Neural cell (in vitro differentiated cells): ENCODE measurements at regions not wholly inside any gene's neighbourhood (a gene's known extent, or its start where the extent isn't known, plus 50 kb on each side); places are given as distances from the start of the nearest gene placed in this dataset.

Experiments
- H2AFZ ChIP-seq: fragments of 200-600, 300-800 bp; sonication (generic), shearing (Covaris generic); 2 replicates; pipeline ENCODE4 v1.6.0; 2014; ENCODE audit warnings: low read depth, mild to moderate bottlenecking, antibody characterized with exemption, low read length, moderate library complexity
- H3F3A ChIP-seq: fragments of 200-600 bp; shearing (Covaris generic); 2 replicates; pipeline ENCODE4 v1.6.1; 2016; ENCODE audit warnings: mild to moderate bottlenecking, moderate library complexity, mixed read lengths, antibody characterized with exemption, low read length; ENCODE audit not compliant: insufficient read depth, poor library complexity, severe bottlenecking
- H3K27ac ChIP-seq: fragments of 200-600, 300-800 bp; sonication (generic), shearing (Covaris generic); 2 replicates; pipeline ENCODE4 v1.5.1; 2014; ENCODE audit warnings: mild to moderate bottlenecking, low read length, moderate library complexity
- H3K27me3 ChIP-seq: fragments of 300-800, 200-600 bp; sonication (generic), shearing (Covaris generic); 2 replicates; pipeline ENCODE4 v1.6.0; 2014; ENCODE audit warnings: mild to moderate bottlenecking, low read depth, low read length, moderate library complexity; ENCODE audit not compliant: insufficient read depth
- H3K36me3 ChIP-seq: fragments of 300-800, 200-600 bp; sonication (generic), shearing (Covaris generic); 2 replicates; pipeline ENCODE4 v1.5.1; 2014; ENCODE audit warnings: mild to moderate bottlenecking, antibody characterized with exemption, low read length, moderate library complexity; ENCODE audit not compliant: insufficient read depth
- H3K4me2 ChIP-seq: fragments of 300-800, 200-600 bp; sonication (generic), shearing (Covaris generic); 2 replicates; pipeline ENCODE4 v1.6.0; 2014; ENCODE audit warnings: mild to moderate bottlenecking, low read length
- H3K4me3 ChIP-seq: fragments of 300-800, 200-600 bp; sonication (generic), shearing (Covaris generic); 2 replicates; pipeline ENCODE4 v1.5.1; 2014; ENCODE audit warnings: mild to moderate bottlenecking, low read length, moderate library complexity
- H3K79me2 ChIP-seq: fragments of 200-600 bp; shearing (Covaris generic); replicated peaks from 2 replicates; pipeline ENCODE4 v1.6.0; 2014; ENCODE audit warnings: mild to moderate bottlenecking, low read length, moderate library complexity; ENCODE audit not compliant: insufficient read depth
- H3K9ac ChIP-seq: fragments of 300-800, 200-600 bp; sonication (generic), shearing (Covaris generic); 2 replicates; pipeline ENCODE4 v1.6.1; 2016; ENCODE audit warnings: mild to moderate bottlenecking, low read length, mixed read lengths
- H3K9me2 ChIP-seq: fragments of 200-600 bp; shearing (Covaris generic); 2 replicates; pipeline ENCODE4 v1.6.1; 2016; ENCODE audit warnings: mild to moderate bottlenecking, low read length, mixed read lengths; ENCODE audit not compliant: insufficient read depth
- H3K9me3 ChIP-seq: fragments of 200-600, 300-800 bp; sonication (generic), shearing (Covaris generic); 2 replicates; pipeline ENCODE4 v1.6.1; 2016; ENCODE audit warnings: mild to moderate bottlenecking, mixed run types, low read length, moderate library complexity, mixed read lengths
- H4K20me1 ChIP-seq: fragments of 200-600 bp; shearing (Covaris generic); 2 replicates; pipeline ENCODE4 v1.6.1; 2016; ENCODE audit warnings: mild to moderate bottlenecking, mixed run types; ENCODE audit not compliant: insufficient read depth
- EP300 ChIP-seq: fragments of 450-650 bp; conservative IDR thresholded peaks from 2 replicates; pipeline ENCODE4 v1.6.1; 2014; ENCODE audit warnings: antibody characterized with exemption, mild to moderate bottlenecking, moderate library complexity; ENCODE audit not compliant: poor library complexity, severe bottlenecking
- EZH2 ChIP-seq: fragments of 200-600, 300-800 bp; shearing (Covaris generic), sonication (generic); IDR thresholded peaks from 2 replicates; pipeline ENCODE4 v1.6.1; 2014; ENCODE audit warnings: antibody characterized with exemption, low read length, borderline replicate concordance, mild to moderate bottlenecking; ENCODE audit not compliant: insufficient read depth, poor library complexity, severe bottlenecking
- MXI1 ChIP-seq: fragments of 450-650 bp; conservative IDR thresholded peaks from 2 replicates; pipeline ENCODE4 v1.6.1; 2014; ENCODE audit warnings: antibody characterized with exemption, mild to moderate bottlenecking; ENCODE audit not compliant: poor library complexity, severe bottlenecking
- POLR2AphosphoS5 ChIP-seq: IDR thresholded peaks from 2 replicates; pipeline ENCODE4 v1.6.1; 2012
- RAD21 ChIP-seq: fragments of 450-650 bp; conservative IDR thresholded peaks from 2 replicates; pipeline ENCODE4 v1.6.1; 2014; ENCODE audit warnings: antibody characterized with exemption, mild to moderate bottlenecking, moderate library complexity
- SMC3 ChIP-seq: fragments of 450-650 bp; conservative IDR thresholded peaks from 2 replicates; pipeline ENCODE4 v1.6.1; 2014; ENCODE audit warnings: antibody characterized with exemption, mild to moderate bottlenecking, moderate library complexity; ENCODE audit not compliant: poor library complexity
- TAF1 ChIP-seq: IDR thresholded peaks from 2 replicates; pipeline ENCODE4 v1.6.1; 2012; ENCODE audit warnings: low read depth
- TF ChIP-seq, protein P1 (sequence below): fragments of 450-650 bp; IDR thresholded peaks from 2 replicates; pipeline ENCODE4 v1.5.1; 2014; ENCODE audit warnings: antibody characterized with exemption, mild to moderate bottlenecking, moderate library complexity; ENCODE audit not compliant: poor library complexity, severe bottlenecking
- TF ChIP-seq, protein P2 (sequence below): IDR thresholded peaks from 2 replicates; pipeline ENCODE4 v1.6.1; 2012; ENCODE audit warnings: borderline replicate concordance

DNA sequence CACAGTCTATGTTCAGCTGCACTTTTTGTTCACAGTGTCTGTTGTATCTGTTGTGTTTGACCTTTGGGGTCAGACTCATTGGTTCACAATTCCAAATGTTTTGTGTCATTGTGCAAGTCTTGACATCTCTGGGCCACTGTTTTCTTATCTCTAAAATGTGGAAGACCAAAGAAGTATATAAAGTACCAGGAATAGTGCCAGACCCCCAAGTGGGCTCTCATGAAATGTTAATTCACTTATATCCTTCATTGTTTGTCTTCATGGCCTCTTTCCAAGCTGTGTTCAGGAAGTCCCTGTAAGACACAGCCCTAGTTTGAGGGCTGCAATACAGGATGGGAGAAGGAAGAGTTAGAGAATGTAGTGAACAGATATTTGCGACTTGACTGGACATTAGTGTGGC is 468.3 kb upstream of the BOD1L1 start:
- Histone ChIP-seq H3K36me3 (no peaks in the 10 kb centered on the region), H3K4me3 (no peak overlapping the region), H2AFZ (no peak overlapping the region), H3K4me2 (no peak overlapping the region), H3K9me3 (no peaks in the 10 kb centered on the region), H3K27ac (no peak overlapping the region), H3K27me3 (no peaks in the 10 kb centered on the region), H3K9ac (no peak overlapping the region), H3K9me2 (no peaks in the 10 kb centered on the region), H3F3A (no peaks in the 10 kb centered on the region), H3K79me2 (no peaks in the 10 kb centered on the region), H4K20me1 (no peaks in the 10 kb centered on the region)
- TF ChIP-seq EP300 (no peak), POLR2AphosphoS5 (no peak), TAF1 (no peak), SMC3 (no peak), MXI1 (no peak)
- TF ChIP-seq, protein P1, sequence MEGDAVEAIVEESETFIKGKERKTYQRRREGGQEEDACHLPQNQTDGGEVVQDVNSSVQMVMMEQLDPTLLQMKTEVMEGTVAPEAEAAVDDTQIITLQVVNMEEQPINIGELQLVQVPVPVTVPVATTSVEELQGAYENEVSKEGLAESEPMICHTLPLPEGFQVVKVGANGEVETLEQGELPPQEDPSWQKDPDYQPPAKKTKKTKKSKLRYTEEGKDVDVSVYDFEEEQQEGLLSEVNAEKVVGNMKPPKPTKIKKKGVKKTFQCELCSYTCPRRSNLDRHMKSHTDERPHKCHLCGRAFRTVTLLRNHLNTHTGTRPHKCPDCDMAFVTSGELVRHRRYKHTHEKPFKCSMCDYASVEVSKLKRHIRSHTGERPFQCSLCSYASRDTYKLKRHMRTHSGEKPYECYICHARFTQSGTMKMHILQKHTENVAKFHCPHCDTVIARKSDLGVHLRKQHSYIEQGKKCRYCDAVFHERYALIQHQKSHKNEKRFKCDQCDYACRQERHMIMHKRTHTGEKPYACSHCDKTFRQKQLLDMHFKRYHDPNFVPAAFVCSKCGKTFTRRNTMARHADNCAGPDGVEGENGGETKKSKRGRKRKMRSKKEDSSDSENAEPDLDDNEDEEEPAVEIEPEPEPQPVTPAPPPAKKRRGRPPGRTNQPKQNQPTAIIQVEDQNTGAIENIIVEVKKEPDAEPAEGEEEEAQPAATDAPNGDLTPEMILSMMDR = no peak
- TF ChIP-seq, protein P2, sequence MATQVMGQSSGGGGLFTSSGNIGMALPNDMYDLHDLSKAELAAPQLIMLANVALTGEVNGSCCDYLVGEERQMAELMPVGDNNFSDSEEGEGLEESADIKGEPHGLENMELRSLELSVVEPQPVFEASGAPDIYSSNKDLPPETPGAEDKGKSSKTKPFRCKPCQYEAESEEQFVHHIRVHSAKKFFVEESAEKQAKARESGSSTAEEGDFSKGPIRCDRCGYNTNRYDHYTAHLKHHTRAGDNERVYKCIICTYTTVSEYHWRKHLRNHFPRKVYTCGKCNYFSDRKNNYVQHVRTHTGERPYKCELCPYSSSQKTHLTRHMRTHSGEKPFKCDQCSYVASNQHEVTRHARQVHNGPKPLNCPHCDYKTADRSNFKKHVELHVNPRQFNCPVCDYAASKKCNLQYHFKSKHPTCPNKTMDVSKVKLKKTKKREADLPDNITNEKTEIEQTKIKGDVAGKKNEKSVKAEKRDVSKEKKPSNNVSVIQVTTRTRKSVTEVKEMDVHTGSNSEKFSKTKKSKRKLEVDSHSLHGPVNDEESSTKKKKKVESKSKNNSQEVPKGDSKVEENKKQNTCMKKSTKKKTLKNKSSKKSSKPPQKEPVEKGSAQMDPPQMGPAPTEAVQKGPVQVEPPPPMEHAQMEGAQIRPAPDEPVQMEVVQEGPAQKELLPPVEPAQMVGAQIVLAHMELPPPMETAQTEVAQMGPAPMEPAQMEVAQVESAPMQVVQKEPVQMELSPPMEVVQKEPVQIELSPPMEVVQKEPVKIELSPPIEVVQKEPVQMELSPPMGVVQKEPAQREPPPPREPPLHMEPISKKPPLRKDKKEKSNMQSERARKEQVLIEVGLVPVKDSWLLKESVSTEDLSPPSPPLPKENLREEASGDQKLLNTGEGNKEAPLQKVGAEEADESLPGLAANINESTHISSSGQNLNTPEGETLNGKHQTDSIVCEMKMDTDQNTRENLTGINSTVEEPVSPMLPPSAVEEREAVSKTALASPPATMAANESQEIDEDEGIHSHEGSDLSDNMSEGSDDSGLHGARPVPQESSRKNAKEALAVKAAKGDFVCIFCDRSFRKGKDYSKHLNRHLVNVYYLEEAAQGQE = no peak

DNA sequence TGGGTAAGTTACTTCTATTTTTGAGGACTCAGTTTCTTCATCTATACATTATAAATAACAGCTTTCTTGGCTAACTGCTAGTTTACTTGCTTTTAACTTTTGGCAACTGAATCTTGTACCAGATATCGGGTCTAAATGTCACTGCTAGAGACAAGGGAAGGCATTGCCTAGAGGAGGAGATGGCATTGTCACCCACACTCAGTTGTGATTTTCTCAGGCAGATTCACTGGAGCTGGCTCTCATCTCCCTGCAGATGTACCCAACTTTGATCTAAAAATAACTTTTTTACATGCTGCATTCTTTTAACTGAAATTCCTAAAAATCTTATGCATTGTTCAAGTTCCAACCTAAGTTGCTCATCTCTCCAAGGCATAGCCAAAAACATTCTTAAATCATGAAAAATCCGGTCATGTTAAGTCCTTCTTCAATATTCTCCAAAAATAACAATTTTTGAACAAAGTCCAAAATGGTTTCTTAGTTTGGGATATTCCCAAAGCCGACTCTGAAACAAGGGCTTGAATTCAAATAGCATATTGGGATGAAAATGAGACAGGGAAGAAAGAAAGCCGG is 469.0 kb upstream of the BOD1L1 start:
- Histone ChIP-seq H3K9me3 (no peaks in the 10 kb centered on the region), H4K20me1 (no peaks in the 10 kb centered on the region), H3K27ac (no peak overlapping the region), H3K9me2 (no peaks in the 10 kb centered on the region), H3K27me3 (no peaks in the 10 kb centered on the region), H3K79me2 (no peaks in the 10 kb centered on the region), H2AFZ (no peak overlapping the region), H3K4me2 (no peak overlapping the region), H3K4me3 (no peak overlapping the region), H3F3A (no peaks in the 10 kb centered on the region), H3K36me3 (no peaks in the 10 kb centered on the region), H3K9ac (no peak overlapping the region)
- no peak for TF ChIP-seq TAF1
- TF ChIP-seq RAD21 = no peak
- TF ChIP-seq, protein P1 = no peak
- no peak for TF ChIP-seq SMC3
- no peak for TF ChIP-seq EZH2
- TF ChIP-seq POLR2AphosphoS5 = no peak
- no peak for TF ChIP-seq EP300
- TF ChIP-seq, protein P2 = no peak
- no peak for TF ChIP-seq MXI1
